ENCODE measurements at regions not wholly inside any gene's neighbourhood (a gene's known extent, or its start where the extent isn't known, plus 50 kb on each side); places are given as distances from the start of the nearest gene placed in this dataset.

DNA sequence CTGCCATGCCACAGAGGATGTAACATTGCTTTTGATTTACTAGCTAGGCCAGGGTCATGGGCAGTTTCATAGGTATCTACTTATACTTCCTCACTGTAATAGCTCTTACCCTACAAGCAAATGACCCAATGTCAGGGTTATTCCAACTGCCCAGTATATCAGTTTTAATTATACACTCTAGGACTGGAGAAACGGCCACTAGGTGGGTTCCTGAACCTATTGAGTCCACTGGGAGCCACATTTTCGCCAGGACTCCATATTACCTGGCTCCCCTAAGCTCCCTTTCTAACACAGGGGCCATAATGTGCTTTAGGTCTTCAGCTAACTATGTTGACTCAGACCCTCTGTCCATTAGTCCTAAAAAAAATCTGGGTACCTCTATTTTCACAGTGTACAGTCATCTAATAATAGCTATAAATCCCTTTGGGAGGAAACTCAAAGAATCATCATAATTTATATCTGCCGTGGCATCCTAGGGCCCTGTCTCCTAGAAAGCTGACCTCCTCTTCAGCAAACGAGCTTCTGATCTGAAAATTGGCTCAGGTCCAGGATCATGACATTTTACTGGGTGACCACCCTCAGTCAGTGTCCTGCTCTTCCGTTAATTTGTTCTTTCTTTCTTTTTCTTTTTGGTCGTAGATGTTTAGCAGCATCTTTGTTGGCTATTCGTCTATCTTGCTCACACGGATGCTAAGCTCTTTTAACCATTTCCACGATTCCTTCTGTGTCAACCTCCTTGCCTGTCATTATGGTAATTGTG, 244.3 kb downstream of the FAM76B start:
- DNase-seq: no peak

GRCh38 chr11:95544095-95544856, 245.3 kb downstream of the FAM76B start:
- DNase-seq: no peak

DNA sequence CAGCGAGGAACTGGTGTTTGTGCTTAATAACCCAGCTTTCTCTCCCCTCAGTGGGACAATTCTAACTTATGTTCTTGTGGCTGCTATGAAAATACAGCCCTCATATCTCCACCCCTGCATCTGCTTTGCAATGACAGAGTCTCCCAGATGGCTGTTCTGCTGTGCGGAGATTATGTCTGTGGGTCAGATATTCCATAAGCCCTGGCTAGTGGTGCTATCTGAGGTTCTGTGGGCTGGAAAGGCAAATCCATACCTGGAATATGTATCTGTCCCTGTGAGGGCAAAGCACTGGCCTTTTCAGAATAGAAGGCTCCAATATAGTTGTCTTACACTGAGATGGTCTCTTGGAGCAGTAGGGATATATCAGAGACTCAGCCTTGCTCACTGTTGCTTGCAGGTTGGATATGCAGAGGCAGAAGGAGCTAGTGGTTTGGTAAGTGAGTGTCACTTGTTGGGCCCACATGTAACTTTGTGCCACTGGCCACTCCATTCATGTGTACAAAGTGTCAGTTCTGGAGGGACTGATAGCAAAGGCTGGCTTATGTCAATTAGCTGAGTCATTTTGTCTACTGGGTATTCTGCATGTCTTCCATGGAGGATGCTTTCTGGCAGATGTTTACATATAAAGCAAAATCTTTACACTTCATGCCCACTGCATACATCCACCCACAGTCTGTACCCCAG, 246.6 kb downstream of the FAM76B start:
- no peak for DNase-seq

GRCh38 chr11:95541715-95542114, 247.9 kb downstream of the FAM76B start:
- DNase-seq: no peak

DNA sequence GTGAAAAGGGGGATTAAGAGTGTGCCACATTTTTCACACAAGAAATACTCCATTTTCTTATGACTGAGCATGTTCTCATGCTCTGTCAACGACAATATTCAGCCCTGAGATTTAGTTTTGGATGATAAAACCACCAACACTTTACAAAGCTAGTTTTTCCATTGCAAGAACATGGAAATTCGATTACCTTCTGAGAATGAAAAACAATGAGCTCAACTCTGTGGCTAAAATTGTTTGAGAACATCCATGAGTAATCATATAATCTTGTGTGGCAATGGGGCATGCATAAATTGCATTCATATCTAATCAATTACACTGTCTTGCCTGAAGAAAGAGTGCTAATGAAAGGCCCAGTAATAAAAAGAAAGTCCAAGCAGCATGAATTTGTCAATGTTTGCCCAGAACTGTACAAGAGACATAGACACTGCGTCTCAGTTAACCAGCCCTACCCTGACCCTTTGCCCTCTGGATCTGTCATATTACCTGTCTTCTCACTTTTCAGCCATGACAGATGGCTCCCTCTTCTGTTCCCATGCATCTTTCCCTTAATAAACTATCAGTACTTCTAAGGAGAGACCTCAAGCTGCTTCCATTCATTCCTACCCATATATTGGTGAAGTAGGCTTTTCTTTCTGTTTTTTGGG, 253.4 kb downstream of the FAM76B start:
- no peak for DNase-seq

- DNase-seq: no peak
These were observed 254.8 kb downstream of the FAM76B start for GRCh38 chr11:95534809-95535208.

- DNase-seq: no peak
These were observed 255.4 kb downstream of the FAM76B start for GRCh38 chr11:95534226-95534625.

- DNase-seq: no peak
These were observed 258.5 kb downstream of the FAM76B start for GRCh38 chr11:95531116-95531515.

DNA sequence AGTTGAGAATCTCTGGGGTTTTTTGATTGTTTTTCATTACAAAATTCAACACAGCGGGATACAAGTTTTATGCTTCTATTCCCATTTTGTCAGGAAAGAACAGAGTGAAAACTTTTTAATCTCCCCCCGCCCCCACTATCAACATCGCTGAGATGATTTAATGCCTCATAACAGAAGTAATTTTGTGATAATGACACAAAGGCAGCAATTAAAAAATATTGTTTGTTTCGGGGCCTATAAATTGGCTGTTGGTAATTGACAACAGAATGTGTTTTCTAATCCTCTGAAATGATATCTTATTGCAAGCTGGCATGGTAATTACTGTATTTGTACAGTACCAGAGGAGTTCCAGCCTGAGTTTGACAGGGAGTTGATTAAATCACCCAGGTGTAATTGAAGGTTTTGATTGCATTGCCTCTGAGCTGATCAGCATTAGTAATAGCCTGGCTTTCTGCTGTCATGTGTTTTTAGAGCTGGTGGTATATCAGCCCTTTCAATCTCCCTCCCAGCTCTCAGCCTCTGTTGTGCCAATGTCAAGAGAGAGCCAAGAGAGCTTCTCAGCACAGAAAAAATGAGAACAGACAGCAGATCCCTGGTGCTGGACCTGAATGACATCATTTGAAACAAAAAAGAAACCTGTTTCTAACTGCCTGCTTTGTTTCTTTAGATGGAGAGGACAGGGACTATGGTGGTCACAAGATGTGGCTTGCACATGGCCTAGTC, 265.1 kb downstream of the FAM76B start:
- DNase-seq: peak; percentile 76

- peak; percentile 95 for DNase-seq
These were observed 266.7 kb downstream of the FAM76B start for GRCh38 chr11:95522874-95523273.

- DNase-seq: no peak
These were observed 267.7 kb downstream of the FAM76B start for GRCh38 chr11:95521862-95522261.

DNA sequence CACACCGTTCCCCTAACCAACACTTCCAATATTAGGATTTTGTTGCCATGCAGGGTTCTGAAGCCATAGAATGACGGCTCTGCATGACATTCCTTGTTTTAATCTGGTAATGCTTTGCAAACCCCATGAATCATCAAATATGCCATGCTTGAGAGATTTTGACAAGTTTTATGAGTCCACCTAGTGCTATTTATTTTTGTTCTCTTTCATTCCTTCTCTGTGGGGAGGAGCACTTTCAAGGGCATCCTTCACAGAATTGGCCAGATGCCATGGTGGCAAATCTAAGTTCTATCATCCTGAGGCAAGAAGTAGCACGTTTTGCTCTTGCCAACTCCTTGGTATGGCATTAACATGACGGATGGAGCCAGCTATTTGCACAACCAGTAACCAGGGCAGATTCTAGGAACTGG, 268.4 kb downstream of the FAM76B start:
- DNase-seq: peak; percentile 97

DNA sequence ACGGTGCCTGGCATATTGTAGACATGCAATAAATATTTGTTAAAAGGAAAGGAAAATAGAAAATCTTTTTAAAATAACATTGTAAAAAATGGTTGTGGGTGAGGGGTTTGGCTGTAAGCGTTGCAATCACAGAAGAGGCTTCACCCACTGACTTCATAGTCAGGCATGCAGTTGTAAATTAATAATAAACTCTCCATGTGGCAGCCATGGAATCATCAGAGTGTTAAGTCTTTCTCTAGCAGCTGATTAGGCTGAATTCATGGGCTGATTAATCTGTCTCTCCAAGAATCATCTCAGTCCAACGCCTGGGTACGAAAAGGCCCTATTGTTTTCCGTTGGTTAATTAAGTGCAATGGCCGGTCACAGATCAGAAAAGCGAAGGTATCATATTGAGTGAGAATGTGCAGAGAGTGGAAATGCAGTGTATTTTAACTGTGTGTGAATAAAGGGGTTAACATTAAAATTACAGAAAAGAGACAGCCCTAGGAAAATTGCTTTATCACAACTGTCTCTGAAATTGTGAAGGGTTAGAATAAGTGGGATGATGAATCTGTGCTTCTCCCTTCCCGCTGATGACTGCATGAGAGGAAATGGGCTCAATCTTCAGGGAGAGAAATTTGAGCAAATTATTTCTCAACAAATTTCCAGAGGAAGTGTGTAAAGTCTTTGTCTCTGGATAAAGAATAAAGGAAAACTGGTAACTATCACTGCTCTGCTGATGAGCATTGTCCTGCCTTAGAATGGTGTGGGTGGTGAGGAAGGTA, 269.0 kb downstream of the FAM76B start:
- peak; percentile 45 for DNase-seq

GRCh38 chr11:95519912-95520311, 269.7 kb downstream of the FAM76B start:
- no peak for DNase-seq

DNA sequence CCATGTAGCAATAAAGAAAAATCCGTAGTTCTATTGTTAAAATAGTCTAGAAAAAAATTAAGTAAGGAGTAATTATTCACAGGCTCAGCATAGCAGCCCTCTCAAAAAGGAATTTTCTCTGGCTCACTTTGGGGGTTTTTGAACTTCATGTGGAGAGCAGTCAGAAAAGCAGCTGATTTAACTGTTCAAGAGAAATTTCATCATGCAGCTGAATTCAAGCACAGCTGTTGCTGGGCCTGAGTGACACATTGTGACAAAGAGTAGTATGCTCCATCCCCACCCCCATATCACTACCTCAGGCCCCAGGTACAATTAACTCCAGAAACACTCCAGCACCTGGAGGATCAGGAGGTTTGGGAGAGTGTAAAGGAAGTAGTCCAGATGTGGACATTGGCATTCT, 272.1 kb downstream of the FAM76B start:
- no peak for DNase-seq

DNA sequence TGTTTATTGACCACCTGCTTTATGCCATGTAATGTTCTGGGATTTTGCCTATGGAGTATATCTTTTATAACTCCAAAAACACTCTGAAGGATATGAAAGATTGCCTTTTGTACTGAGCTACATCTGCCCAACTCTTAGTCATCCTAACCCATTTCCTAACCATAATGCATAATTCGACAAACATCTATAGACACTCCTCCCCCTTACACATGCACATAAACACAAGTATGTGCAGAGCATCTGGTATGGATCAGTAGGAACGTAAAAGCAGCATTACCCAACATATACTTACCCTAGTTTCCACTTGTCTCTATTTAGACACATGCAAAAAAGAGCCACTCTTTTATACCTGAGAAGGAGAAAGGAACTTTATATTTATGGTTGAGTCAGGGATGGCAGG, 272.8 kb downstream of the FAM76B start:
- no peak for DNase-seq

- DNase-seq: no peak
These were observed 273.4 kb downstream of the FAM76B start for GRCh38 chr11:95516175-95516574.

DNA sequence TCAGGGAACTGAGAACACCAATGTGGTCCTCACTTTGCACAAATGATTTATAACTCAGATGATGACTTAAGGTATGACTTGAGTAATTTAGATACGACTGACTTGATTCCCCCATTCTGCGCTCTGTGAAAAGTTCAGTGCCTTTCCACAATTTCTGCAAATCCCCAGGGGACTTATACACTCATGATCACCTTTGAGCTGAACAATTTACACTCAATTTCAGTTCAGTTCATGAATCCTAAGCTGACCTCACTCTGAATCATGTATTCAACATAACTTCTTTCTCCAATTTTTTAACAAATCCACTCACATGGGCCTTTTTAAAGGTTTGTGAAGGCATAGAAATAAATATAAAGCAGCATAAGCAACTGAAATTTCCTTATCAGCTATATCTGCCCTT, 274.2 kb downstream of the FAM76B start:
- DNase-seq: no peak

DNA sequence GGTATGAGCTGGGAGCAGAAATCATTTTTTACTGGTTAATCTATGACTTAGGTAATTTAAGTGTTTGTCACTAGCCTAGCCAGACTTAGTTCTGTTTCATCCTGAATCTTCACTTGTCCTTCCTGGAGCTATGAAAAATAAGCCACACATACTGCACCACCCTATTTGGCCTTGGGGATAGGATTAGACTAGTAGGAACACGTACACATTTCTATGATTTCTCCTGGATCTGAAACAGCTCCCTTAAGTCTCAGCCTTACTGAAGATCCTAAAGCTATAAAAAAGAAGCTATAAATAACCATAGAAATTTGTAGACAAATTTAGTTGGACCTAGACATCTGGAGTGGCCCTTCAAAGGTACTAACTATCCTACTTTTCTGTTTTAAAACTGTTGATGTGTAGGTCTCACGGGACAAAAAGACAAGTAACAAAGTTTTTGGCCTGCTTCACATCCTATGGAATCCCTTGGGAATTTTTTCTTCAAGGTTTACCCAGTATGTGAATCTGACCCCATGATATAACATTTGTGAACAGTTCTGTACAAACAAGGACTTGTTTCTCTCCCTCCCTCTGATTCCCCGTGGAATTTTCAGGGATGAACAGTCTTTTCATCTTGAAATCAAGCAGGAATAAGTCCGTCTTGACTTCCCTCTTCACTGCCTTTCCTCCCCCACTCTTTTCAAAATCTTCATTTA, 275.0 kb downstream of the FAM76B start:
- no peak for DNase-seq

- peak; percentile 89 for DNase-seq
These were observed 276.9 kb downstream of the FAM76B start for GRCh38 chr11:95512682-95513081.

GRCh38 chr11:95512177-95512576, 277.4 kb downstream of the FAM76B start:
- DNase-seq: peak; percentile 72
